HG03064 (cell line): ENCODE measurements at regions not wholly inside any gene's neighbourhood (a gene's known extent, or its start where the extent isn't known, plus 50 kb on each side); places are given as distances from the start of the nearest gene placed in this dataset.

Experiments used
- ATAC-seq: cut with Tn5 transposase; IDR thresholded peaks from one replicate; pipeline ENCODE4 v1.9.1; 2021; ENCODE audit warnings: low read depth; ENCODE audit not compliant: unreplicated experiment

- ATAC-seq = no peak
These were observed 1439.0 kb upstream of the SPRY2 start for GRCh38 chr13:81779876-81780275.

- ATAC-seq = no peak
These were observed 1437.4 kb upstream of the SPRY2 start for GRCh38 chr13:81778350-81778749.

- ATAC-seq = no peak
These were observed 1432.3 kb upstream of the SPRY2 start for GRCh38 chr13:81773263-81773662.

- no peak for ATAC-seq
These were observed 1431.0 kb upstream of the SPRY2 start for GRCh38 chr13:81771951-81772350.

- no peak for ATAC-seq
These were observed 1430.1 kb upstream of the SPRY2 start for GRCh38 chr13:81770868-81771505.

DNA sequence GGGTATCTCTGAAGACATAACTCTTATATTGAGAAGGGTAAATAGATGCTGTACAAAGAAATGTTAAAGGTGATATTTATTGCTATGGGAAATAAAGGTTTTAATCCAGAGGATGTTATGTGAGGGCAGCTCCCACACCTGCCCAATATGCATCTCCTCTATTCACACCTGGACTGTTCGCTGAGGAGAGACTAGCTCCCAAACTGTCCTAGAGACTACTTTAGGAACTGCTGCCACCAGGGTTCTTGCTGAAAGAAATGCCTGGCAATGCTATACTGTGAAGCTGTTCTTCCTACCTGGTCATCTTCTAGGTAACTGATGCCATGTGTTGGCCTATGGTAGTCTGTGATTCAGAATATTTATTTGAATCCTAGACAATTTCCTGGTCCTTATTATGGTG lies 1421.5 kb upstream of the SPRY2 start:
- no peak for ATAC-seq

DNA sequence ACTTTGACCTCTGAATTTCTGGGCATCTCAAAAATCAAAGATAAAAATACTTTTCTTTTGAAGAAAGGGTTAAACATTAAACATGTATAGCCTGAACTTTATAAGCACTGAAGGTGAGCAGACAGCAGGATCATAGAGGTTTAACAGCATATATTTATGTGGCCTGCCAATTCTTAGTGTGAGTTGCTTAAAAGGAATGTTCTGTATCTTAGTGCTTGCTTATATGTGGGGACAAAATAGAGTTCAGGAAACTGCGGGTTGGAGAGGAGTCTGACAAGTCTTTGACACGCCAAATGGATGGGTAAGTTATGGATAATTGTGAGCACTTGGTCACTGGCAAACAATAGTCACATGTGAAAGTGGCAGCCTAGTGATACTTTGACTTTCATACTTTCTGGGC lies 1419.4 kb upstream of the SPRY2 start:
- ATAC-seq = no peak

GRCh38 chr13:81757348-81757970 lies 1416.5 kb upstream of the SPRY2 start:
- ATAC-seq = no peak

- no peak for ATAC-seq
These were observed 1404.5 kb upstream of the SPRY2 start for GRCh38 chr13:81745391-81745790.

- ATAC-seq = no peak
These were observed 1397.4 kb upstream of the SPRY2 start for GRCh38 chr13:81738364-81738763.

GRCh38 chr13:81726037-81726726 lies 1385.3 kb upstream of the SPRY2 start:
- ATAC-seq = no peak

GRCh38 chr13:81722456-81722855 lies 1381.5 kb upstream of the SPRY2 start:
- no peak for ATAC-seq

- ATAC-seq = no peak
These were observed 1380.5 kb upstream of the SPRY2 start for GRCh38 chr13:81721400-81721799.

- ATAC-seq = no peak
These were observed 1373.6 kb upstream of the SPRY2 start for GRCh38 chr13:81714513-81714912.

DNA sequence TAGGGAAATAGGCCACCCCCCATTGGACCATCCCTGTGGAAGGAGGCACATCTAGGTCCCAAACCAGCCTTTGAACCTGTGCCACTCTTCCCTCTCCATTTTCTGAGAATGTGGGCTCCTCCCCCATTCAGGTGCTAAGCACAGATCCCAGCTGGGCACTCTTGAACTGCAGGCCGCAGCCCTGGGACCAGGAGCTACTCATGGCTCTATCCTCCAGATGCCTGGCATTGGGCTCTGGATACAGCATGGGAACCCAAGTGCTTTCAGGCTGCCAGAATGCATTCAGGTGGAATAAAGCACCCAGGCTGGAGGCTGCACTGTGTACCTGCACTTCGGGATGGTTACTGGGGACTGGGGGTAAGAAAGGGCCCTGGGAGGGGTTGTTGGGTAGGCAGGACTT lies 1372.3 kb upstream of the SPRY2 start:
- ATAC-seq = no peak

DNA sequence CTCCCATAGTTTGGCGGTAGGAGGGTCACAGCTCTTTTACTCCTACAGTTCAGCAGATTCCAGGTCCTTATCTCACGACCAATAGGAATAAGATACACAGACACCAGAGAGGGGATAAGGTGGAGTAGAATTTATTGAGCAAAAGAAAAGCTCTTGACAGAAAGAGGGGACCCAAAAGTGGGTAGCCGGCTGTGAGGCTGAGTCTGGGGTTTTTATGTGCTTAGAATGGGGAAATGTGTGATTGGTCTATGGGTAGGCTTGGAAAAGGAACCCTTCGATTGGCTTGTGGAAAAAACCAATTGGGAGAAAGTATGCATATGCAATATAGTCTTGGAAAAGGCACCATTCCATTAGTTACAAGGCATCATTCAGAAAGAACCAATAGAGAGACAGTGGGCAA lies 1356.9 kb upstream of the SPRY2 start:
- ATAC-seq = no peak

DNA sequence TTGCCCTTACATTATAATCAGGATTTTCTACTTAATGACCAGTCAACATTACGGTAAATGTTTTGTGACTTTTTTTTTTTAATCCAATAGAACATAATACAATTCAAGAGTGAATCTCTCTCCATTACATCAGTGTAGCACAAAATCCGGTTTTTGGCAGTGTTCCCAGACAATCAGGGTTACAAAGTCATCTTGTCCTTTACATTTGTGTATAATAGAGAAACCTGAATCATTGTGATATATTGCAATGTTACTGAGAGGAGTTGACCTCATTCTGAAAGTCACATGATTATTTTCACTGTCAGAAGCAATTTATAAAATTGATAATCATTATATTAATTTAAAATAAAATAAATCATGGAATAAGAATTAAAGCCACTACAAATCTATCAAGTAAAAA lies 1346.0 kb upstream of the SPRY2 start:
- no peak for ATAC-seq

- ATAC-seq = no peak
These were observed 1342.6 kb upstream of the SPRY2 start for GRCh38 chr13:81683521-81683920.

- ATAC-seq = no peak
These were observed 1341.2 kb upstream of the SPRY2 start for GRCh38 chr13:81682081-81682630.

GRCh38 chr13:81677857-81678256 lies 1336.9 kb upstream of the SPRY2 start:
- no peak for ATAC-seq

- no peak for ATAC-seq
These were observed 1335.1 kb upstream of the SPRY2 start for GRCh38 chr13:81676008-81676407.

GRCh38 chr13:81671064-81671463 lies 1330.1 kb upstream of the SPRY2 start:
- ATAC-seq = no peak
